K562 (cell line): ENCODE measurements at regions not wholly inside any gene's neighbourhood (a gene's known extent, or its start where the extent isn't known, plus 50 kb on each side); places are given as distances from the start of the nearest gene placed in this dataset.

Source experiments
- CSDE1 ChIP-seq, 2 experiments: fragments of 450-650 bp; IDR thresholded peaks; 2 replicates each; pipeline ENCODE4 v1.6.1; 2016; ENCODE audit warnings: mild to moderate bottlenecking in 1 of 2
- EZH2 ChIP-seq: IDR thresholded peaks from 2 replicates; pipeline ENCODE4 v1.6.1; 2012; ENCODE audit warnings: low read depth, mild to moderate bottlenecking, inconsistent platforms, low read length, borderline replicate concordance
- MYC ChIP-seq, 2 experiments: fragments of 250-450 bp in 1 of 2; sonication (Bioruptor Pico) in 1 of 2; IDR thresholded peaks; 2 replicates each; pipeline versions ENCODE4 v1.5.1 to v1.6.1; 2012 to 2021; ENCODE audit warnings: low read depth in 2 of 2, borderline replicate concordance in 1 of 2, improper control_type of control experiment in 1 of 2, low read length in 1 of 2, mild to moderate bottlenecking in 1 of 2, moderate library complexity in 1 of 2
- POLR3G ChIP-seq: IDR thresholded peaks from 2 replicates; pipeline ENCODE4 v1.6.1; 2011; ENCODE audit not compliant: insufficient read length, insufficient replicate concordance; ENCODE audit errors: extremely low read depth
- ZBED1 ChIP-seq: IDR thresholded peaks from 2 replicates; pipeline ENCODE4 v1.6.1; 2014

GRCh38 chr5:158308429-158309025 is 449.6 kb upstream of the CLINT1 start:
- TF ChIP-seq CSDE1 (IDR thresholded peaks at IDR 0.05) (no peak), POLR3G (no peak), ZBED1 (no peak), MYC (IDR thresholded peaks at IDR 0.05; ENCODE audit: low read depth, low read length) (no peak), MYC (CRISPR knock-in tag; IDR thresholded peaks at IDR 0.05; ENCODE audit: borderline replicate concordance, low read depth) (no peak), EZH2 (no peak)
